ENCODE measurements at regions not wholly inside any gene's neighbourhood (a gene's known extent, or its start where the extent isn't known, plus 50 kb on each side); places are given as distances from the start of the nearest gene placed in this dataset.

DNA sequence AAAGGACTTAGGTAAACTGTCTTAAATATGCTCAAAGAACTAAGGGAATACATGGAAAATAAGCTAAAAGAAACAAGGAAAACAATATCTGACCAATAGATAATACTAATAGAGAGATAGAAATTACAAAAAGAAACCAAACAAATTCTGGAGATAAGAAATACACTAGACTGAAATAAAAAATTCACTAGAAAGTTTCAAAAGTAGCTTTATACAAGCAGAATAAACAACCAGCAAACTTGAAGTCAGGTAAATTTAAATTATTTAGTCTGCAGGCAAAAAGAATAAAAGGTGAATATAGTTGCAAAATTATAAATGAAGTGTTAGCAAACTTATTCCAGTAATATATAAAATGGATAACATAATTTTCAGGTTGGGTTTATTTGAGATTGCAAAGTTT, 760.9 kb upstream of the INTU start:
- H3K27ac Mint-ChIP-seq = no peak overlapping the region
- peaks cover 7% of the 10 kb centered on the region for H3K4me1 Mint-ChIP-seq
- no peaks in the 10 kb centered on the region for H3K27me3 Mint-ChIP-seq (ENCODE audit: low read depth)
- DNase-seq (ENCODE audit: low spot score) = no peak
- CTCF ChIA-PET = no interaction called here
- POLR2A ChIA-PET = interaction anchor here (0.7 kb wide), 1 partner anchor 28 kb away, joined by 5 read pairs; no protein-coding TSS in a partner anchor
- ATAC-seq = no peak
- peaks cover 28% of the 10 kb centered on the region for H3K36me3 Mint-ChIP-seq
- H3K4me3 Mint-ChIP-seq = no peak overlapping the region
- TF ChIP-seq NR3C1 (CRISPR knock-in tag; conservative IDR thresholded peaks at IDR 0.05; ENCODE audit: low read depth) (no peak), CBFB (CRISPR knock-in tag; IDR thresholded peaks at IDR 0.05; ENCODE audit: low read depth) (no peak), RELA (CRISPR knock-in tag; IDR thresholded peaks at IDR 0.05; ENCODE audit: borderline replicate concordance) (no peak), EMX1 (CRISPR knock-in tag; IDR thresholded peaks at IDR 0.05) (no peak), NR1H2 (CRISPR knock-in tag; IDR thresholded peaks at IDR 0.05) (no peak)
- TF ChIP-seq, protein P1, sequence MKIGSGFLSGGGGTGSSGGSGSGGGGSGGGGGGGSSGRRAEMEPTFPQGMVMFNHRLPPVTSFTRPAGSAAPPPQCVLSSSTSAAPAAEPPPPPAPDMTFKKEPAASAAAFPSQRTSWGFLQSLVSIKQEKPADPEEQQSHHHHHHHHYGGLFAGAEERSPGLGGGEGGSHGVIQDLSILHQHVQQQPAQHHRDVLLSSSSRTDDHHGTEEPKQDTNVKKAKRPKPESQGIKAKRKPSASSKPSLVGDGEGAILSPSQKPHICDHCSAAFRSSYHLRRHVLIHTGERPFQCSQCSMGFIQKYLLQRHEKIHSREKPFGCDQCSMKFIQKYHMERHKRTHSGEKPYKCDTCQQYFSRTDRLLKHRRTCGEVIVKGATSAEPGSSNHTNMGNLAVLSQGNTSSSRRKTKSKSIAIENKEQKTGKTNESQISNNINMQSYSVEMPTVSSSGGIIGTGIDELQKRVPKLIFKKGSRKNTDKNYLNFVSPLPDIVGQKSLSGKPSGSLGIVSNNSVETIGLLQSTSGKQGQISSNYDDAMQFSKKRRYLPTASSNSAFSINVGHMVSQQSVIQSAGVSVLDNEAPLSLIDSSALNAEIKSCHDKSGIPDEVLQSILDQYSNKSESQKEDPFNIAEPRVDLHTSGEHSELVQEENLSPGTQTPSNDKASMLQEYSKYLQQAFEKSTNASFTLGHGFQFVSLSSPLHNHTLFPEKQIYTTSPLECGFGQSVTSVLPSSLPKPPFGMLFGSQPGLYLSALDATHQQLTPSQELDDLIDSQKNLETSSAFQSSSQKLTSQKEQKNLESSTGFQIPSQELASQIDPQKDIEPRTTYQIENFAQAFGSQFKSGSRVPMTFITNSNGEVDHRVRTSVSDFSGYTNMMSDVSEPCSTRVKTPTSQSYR (CRISPR knock-in tag; IDR thresholded peaks at IDR 0.05) = no peak
- peaks cover 29% of the 10 kb centered on the region for H3K9me3 Mint-ChIP-seq

DNA sequence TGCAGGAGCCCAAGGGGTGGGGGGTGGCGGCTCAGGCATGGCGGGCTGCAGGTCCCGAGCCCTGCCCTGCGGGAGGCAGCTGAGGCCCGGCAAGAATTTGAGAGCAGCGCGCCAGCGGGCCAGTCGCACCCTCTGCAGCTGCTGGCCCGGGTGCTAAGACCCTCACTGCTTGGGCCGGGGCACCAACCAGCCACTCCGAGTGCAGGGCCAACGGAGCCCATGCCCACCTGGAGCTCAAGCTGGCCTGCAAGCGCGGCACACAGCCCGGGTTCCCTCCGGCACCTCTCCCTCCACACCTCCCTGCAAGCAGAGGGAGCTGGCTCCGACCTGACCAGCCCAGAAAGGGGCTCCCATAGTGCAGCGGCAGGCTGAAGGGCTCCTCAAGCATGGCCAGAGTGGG, 758.2 kb upstream of the INTU start:
- DNase-seq (ENCODE audit: low spot score) = no peak
- peaks cover 22% of the 10 kb centered on the region for H3K9me3 Mint-ChIP-seq
- ChIA-PET CTCF (no interaction called here), POLR2A (no interaction called here)
- peaks cover 7% of the 10 kb centered on the region for H3K4me1 Mint-ChIP-seq
- H3K36me3 Mint-ChIP-seq = peaks cover 18% of the 10 kb centered on the region
- H3K27ac Mint-ChIP-seq = no peak overlapping the region
- no peaks in the 10 kb centered on the region for H3K27me3 Mint-ChIP-seq (ENCODE audit: low read depth)
- no peak for ATAC-seq
- no peak overlapping the region for H3K4me3 Mint-ChIP-seq
- TF ChIP-seq ZNF232 (CRISPR knock-in tag; IDR thresholded peaks at IDR 0.05) (no peak), PRRX2 (CRISPR knock-in tag; IDR thresholded peaks at IDR 0.05) (no peak), TEAD1 (CRISPR knock-in tag; IDR thresholded peaks at IDR 0.05) (no peak), NFE2L1 (CRISPR knock-in tag; IDR thresholded peaks at IDR 0.05) (no peak), SP1 (CRISPR knock-in tag; conservative IDR thresholded peaks at IDR 0.05) (no peak), ZNF671 (CRISPR knock-in tag; IDR thresholded peaks at IDR 0.05) (no peak), IRF2 (CRISPR knock-in tag; IDR thresholded peaks at IDR 0.05; ENCODE audit: borderline replicate concordance, low read depth) (no peak), SMAD4 (CRISPR knock-in tag; IDR thresholded peaks at IDR 0.05) (no peak), ELF4 (CRISPR knock-in tag; IDR thresholded peaks at IDR 0.05; ENCODE audit: low read depth) (no peak), CBFB (CRISPR knock-in tag; IDR thresholded peaks at IDR 0.05; ENCODE audit: low read depth) (no peak)
- TF ChIP-seq, protein P2, sequence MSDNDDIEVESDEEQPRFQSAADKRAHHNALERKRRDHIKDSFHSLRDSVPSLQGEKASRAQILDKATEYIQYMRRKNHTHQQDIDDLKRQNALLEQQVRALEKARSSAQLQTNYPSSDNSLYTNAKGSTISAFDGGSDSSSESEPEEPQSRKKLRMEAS (CRISPR knock-in tag; IDR thresholded peaks at IDR 0.05) = no peak
- TF ChIP-seq, protein P3, sequence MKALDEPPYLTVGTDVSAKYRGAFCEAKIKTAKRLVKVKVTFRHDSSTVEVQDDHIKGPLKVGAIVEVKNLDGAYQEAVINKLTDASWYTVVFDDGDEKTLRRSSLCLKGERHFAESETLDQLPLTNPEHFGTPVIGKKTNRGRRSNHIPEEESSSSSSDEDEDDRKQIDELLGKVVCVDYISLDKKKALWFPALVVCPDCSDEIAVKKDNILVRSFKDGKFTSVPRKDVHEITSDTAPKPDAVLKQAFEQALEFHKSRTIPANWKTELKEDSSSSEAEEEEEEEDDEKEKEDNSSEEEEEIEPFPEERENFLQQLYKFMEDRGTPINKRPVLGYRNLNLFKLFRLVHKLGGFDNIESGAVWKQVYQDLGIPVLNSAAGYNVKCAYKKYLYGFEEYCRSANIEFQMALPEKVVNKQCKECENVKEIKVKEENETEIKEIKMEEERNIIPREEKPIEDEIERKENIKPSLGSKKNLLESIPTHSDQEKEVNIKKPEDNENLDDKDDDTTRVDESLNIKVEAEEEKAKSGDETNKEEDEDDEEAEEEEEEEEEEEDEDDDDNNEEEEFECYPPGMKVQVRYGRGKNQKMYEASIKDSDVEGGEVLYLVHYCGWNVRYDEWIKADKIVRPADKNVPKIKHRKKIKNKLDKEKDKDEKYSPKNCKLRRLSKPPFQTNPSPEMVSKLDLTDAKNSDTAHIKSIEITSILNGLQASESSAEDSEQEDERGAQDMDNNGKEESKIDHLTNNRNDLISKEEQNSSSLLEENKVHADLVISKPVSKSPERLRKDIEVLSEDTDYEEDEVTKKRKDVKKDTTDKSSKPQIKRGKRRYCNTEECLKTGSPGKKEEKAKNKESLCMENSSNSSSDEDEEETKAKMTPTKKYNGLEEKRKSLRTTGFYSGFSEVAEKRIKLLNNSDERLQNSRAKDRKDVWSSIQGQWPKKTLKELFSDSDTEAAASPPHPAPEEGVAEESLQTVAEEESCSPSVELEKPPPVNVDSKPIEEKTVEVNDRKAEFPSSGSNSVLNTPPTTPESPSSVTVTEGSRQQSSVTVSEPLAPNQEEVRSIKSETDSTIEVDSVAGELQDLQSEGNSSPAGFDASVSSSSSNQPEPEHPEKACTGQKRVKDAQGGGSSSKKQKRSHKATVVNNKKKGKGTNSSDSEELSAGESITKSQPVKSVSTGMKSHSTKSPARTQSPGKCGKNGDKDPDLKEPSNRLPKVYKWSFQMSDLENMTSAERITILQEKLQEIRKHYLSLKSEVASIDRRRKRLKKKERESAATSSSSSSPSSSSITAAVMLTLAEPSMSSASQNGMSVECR (CRISPR knock-in tag; IDR thresholded peaks at IDR 0.05; ENCODE audit: borderline replicate concordance) = no peak
- TF ChIP-seq, protein P4, sequence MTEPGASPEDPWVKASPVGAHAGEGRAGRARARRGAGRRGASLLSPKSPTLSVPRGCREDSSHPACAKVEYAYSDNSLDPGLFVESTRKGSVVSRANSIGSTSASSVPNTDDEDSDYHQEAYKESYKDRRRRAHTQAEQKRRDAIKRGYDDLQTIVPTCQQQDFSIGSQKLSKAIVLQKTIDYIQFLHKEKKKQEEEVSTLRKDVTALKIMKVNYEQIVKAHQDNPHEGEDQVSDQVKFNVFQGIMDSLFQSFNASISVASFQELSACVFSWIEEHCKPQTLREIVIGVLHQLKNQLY (CRISPR knock-in tag; IDR thresholded peaks at IDR 0.05) = no peak
- TF ChIP-seq, protein P5, sequence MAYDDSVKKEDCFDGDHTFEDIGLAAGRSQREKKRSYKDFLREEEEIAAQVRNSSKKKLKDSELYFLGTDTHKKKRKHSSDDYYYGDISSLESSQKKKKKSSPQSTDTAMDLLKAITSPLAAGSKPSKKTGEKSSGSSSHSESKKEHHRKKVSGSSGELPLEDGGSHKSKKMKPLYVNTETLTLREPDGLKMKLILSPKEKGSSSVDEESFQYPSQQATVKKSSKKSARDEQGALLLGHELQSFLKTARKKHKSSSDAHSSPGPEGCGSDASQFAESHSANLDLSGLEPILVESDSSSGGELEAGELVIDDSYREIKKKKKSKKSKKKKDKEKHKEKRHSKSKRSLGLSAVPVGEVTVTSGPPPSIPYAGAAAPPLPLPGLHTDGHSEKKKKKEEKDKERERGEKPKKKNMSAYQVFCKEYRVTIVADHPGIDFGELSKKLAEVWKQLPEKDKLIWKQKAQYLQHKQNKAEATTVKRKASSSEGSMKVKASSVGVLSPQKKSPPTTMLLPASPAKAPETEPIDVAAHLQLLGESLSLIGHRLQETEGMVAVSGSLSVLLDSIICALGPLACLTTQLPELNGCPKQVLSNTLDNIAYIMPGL (CRISPR knock-in tag; IDR thresholded peaks at IDR 0.05) = no peak
- TF ChIP-seq, protein P6, sequence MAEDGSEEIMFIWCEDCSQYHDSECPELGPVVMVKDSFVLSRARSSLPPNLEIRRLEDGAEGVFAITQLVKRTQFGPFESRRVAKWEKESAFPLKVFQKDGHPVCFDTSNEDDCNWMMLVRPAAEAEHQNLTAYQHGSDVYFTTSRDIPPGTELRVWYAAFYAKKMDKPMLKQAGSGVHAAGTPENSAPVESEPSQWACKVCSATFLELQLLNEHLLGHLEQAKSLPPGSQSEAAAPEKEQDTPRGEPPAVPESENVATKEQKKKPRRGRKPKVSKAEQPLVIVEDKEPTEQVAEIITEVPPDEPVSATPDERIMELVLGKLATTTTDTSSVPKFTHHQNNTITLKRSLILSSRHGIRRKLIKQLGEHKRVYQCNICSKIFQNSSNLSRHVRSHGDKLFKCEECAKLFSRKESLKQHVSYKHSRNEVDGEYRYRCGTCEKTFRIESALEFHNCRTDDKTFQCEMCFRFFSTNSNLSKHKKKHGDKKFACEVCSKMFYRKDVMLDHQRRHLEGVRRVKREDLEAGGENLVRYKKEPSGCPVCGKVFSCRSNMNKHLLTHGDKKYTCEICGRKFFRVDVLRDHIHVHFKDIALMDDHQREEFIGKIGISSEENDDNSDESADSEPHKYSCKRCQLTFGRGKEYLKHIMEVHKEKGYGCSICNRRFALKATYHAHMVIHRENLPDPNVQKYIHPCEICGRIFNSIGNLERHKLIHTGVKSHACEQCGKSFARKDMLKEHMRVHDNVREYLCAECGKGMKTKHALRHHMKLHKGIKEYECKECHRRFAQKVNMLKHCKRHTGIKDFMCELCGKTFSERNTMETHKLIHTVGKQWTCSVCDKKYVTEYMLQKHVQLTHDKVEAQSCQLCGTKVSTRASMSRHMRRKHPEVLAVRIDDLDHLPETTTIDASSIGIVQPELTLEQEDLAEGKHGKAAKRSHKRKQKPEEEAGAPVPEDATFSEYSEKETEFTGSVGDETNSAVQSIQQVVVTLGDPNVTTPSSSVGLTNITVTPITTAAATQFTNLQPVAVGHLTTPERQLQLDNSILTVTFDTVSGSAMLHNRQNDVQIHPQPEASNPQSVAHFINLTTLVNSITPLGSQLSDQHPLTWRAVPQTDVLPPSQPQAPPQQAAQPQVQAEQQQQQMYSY (CRISPR knock-in tag; IDR thresholded peaks at IDR 0.05) = no peak
- TF ChIP-seq, protein P7, sequence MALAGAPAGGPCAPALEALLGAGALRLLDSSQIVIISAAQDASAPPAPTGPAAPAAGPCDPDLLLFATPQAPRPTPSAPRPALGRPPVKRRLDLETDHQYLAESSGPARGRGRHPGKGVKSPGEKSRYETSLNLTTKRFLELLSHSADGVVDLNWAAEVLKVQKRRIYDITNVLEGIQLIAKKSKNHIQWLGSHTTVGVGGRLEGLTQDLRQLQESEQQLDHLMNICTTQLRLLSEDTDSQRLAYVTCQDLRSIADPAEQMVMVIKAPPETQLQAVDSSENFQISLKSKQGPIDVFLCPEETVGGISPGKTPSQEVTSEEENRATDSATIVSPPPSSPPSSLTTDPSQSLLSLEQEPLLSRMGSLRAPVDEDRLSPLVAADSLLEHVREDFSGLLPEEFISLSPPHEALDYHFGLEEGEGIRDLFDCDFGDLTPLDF (CRISPR knock-in tag; IDR thresholded peaks at IDR 0.05) = no peak
